Uterus (tissue), 3 donors: ENCODE measurements at regions not wholly inside any gene's neighbourhood (a gene's known extent, or its start where the extent isn't known, plus 50 kb on each side); places are given as distances from the start of the nearest gene placed in this dataset.

ENCODE experiments used
- DNase-seq, 2 donors: peaks; one replicate each; pipeline ENCODE4 v3.0.0-alpha.2; 2019 to 2020
- H3K27ac ChIP-seq, 2 donors: fragments of 200-600 bp; sonication (generic); 1 replicate in 1 of 2; 2 replicates in 1 of 2; pipeline ENCODE4 v1.5.1; 2016 to 2018
- H3K27me3 ChIP-seq, 2 donors: fragments of 200-600 bp; sonication (generic); one replicate each; pipeline ENCODE4 v1.5.1; 2018 to 2019; ENCODE audit warnings: control low read depth in 1 of 2
- H3K36me3 ChIP-seq, 2 donors: fragments of 200-600 bp; sonication (generic); one replicate each; pipeline ENCODE4 v1.5.1; 2019; ENCODE audit warnings: control low read depth in 1 of 2
- H3K4me1 ChIP-seq, 2 donors: fragments of 200-600 bp; sonication (generic); one replicate each; pipeline ENCODE4 v1.5.1; 2018 to 2019; ENCODE audit warnings: control low read depth in 1 of 2
- H3K4me3 ChIP-seq, 2 donors: fragments of 200-600 bp; sonication (generic); 1 replicate in 1 of 2; 2 replicates in 1 of 2; pipeline ENCODE4 v1.5.1; 2018 to 2019; ENCODE audit warnings: mild to moderate bottlenecking in 1 of 2
- H3K9me3 ChIP-seq, 2 donors: fragments of 200-600 bp; sonication (generic); one replicate each; pipeline ENCODE4 v1.5.1; 2019; ENCODE audit warnings: control low read depth in 1 of 2
- POLR2A ChIP-seq, 2 donors: fragments of 450-650 bp; IDR thresholded peaks; one replicate each; pipeline ENCODE4 v1.6.1; 2016; ENCODE audit warnings: antibody characterized with exemption in 2 of 2, mild to moderate bottlenecking in 1 of 2, moderate library complexity in 1 of 2
- intact Hi-C: fragments of 100-400 bp; cut with DNase I; formaldehyde crosslinking; loops from one replicate; pipeline ENCODE4 v1.15.1; 2023; ENCODE audit warnings: low total_unique reads
- TF ChIP-seq, protein P1 (sequence below), 4 experiments: fragments of 200-600 bp in 2 of 4; fragments of 450-650 bp in 2 of 4; sonication (generic) in 2 of 4; IDR thresholded peaks; one replicate each; pipeline ENCODE4 v1.5.1; 2016 to 2019; ENCODE audit warnings: antibody characterized with exemption in 4 of 4, mild to moderate bottlenecking in 2 of 4, moderate library complexity in 1 of 4
- donor health status: DM: yes; HTN: yes; CAD: no.

DNA sequence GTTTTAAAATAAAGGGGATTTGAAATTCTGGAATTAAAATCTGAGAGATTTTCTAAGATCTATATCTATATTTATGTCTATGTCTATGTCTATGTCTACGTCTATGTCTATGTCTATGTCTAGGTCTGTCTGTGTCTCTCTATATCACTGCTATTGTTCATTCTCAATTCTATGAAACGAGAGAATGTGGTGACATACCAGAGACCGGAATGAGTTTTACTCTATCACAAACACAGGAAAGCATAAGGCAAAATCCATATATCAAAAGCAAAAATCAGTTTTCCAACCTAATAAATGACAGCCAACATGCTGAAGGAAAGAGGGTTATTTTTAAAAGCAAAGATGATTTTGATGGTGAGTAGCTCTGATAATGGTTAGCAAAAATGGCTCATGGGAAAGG, 173.1 kb downstream of the ETNK1 start:
- no peak for DNase-seq
- TF ChIP-seq, protein P1, sequence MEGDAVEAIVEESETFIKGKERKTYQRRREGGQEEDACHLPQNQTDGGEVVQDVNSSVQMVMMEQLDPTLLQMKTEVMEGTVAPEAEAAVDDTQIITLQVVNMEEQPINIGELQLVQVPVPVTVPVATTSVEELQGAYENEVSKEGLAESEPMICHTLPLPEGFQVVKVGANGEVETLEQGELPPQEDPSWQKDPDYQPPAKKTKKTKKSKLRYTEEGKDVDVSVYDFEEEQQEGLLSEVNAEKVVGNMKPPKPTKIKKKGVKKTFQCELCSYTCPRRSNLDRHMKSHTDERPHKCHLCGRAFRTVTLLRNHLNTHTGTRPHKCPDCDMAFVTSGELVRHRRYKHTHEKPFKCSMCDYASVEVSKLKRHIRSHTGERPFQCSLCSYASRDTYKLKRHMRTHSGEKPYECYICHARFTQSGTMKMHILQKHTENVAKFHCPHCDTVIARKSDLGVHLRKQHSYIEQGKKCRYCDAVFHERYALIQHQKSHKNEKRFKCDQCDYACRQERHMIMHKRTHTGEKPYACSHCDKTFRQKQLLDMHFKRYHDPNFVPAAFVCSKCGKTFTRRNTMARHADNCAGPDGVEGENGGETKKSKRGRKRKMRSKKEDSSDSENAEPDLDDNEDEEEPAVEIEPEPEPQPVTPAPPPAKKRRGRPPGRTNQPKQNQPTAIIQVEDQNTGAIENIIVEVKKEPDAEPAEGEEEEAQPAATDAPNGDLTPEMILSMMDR (IDR thresholded peaks at IDR 0.05), result no peak
- TF ChIP-seq POLR2A (IDR thresholded peaks at IDR 0.05), result no peak
- H3K27ac ChIP-seq, result no peak overlapping the region
- H3K4me1 ChIP-seq, result no peaks in the 10 kb centered on the region
- intact Hi-C loops, result no loop called here
- no peak overlapping the region for H3K4me3 ChIP-seq
- H3K9me3 ChIP-seq, result no peaks in the 10 kb centered on the region
- H3K36me3 ChIP-seq, result no peaks in the 10 kb centered on the region
- no peaks in the 10 kb centered on the region for H3K27me3 ChIP-seq

DNA sequence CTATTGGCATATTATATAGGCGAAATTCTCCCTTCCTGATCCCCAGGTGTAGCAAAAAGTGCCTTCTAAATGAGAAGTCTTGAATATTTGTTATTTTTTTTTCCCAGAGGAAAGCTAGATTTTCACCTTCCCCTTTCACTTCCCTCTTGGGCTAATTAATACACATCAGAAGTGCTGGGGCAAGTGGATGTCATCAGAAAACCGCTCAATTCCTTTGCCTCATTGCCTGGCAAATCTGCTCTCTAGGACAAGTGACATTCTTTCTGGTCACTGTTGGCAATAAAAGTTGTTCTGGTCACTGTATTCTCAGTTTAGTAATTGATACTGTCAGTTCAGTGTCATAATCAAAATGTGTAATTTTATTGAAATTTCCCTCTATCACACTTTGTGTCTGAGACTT, 174.5 kb downstream of the ETNK1 start:
- Histone ChIP-seq H3K27me3 (no peaks in the 10 kb centered on the region), H3K9me3 (no peaks in the 10 kb centered on the region), H3K36me3 (no peaks in the 10 kb centered on the region), H3K4me1 (no peaks in the 10 kb centered on the region), H3K4me3 (no peak overlapping the region), H3K27ac (no peak overlapping the region)
- DNase-seq, result no peak
- intact Hi-C loops, result no loop called here
- TF ChIP-seq, protein P1 (IDR thresholded peaks at IDR 0.05), result no peak
- no peak for TF ChIP-seq POLR2A (IDR thresholded peaks at IDR 0.05)

DNA sequence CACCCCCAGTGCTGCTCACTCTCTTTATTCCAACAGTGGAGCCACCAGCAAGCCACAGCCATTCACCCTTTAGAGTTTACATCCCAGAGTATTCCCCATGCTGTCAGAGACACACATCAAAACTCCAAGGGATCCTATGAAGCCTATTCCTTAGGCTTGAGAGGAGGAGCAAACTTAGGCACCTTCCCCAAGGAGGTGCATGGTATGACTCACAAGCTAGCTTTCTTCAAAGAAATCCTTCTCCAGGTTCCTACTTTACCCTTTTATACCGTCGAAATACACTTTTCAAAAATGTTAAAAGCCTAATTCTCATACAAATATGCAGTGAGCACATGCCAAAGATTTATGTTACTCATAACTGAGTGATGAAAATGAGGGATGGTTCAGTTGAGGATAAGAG, 175.4 kb downstream of the ETNK1 start:
- Histone ChIP-seq H3K4me1 (no peaks in the 10 kb centered on the region), H3K36me3 (no peaks in the 10 kb centered on the region), H3K4me3 (no peak overlapping the region), H3K27me3 (no peaks in the 10 kb centered on the region), H3K9me3 (no peaks in the 10 kb centered on the region), H3K27ac (no peak overlapping the region)
- intact Hi-C loops, result no loop called here
- TF ChIP-seq, protein P1 (IDR thresholded peaks at IDR 0.05), result no peak
- no peak for TF ChIP-seq POLR2A (IDR thresholded peaks at IDR 0.05)
- no peak for DNase-seq

DNA sequence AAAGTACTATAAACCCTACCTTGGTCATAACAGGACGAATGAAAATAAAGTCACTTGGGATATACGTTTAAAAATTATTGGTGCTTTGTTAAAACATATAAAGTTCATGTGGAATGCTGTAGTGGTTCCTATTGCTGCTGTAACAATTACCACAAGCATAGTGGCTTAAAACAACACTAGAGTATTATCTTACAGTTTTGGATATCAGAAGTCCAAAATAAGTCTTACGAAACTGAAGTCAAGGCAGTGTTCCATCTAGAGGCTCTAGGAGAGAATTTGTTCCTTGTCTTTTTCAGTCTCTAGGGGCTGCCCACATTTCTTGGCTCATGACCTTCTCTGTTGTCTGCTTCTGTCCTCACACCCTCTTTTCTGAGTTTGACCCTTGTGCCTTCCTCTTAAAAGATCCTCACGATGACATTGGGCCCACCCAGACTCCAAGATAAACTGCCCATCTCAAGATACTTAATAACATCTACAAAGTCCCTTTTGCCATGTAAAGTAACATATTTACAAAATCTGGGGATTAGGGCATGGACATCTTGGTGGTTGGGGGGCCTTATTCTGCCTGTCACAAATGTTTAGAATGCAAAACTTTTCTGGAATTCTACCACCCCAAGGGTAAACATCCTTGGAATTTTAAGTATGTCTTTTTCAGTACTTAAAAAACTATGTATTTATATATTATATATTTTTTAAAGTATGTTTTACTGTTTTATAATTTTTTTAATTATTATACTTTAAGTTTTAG, 178.1 kb downstream of the ETNK1 start:
- intact Hi-C loops, result no loop called here
- Histone ChIP-seq H3K27ac (no peak overlapping the region), H3K36me3 (no peaks in the 10 kb centered on the region), H3K4me3 (no peak overlapping the region), H3K9me3 (no peaks in the 10 kb centered on the region), H3K4me1 (no peaks in the 10 kb centered on the region), H3K27me3 (no peaks in the 10 kb centered on the region)
- DNase-seq, result no peak
- TF ChIP-seq, protein P1 (IDR thresholded peaks at IDR 0.05), result no peak
- no peak for TF ChIP-seq POLR2A (IDR thresholded peaks at IDR 0.05)

DNA sequence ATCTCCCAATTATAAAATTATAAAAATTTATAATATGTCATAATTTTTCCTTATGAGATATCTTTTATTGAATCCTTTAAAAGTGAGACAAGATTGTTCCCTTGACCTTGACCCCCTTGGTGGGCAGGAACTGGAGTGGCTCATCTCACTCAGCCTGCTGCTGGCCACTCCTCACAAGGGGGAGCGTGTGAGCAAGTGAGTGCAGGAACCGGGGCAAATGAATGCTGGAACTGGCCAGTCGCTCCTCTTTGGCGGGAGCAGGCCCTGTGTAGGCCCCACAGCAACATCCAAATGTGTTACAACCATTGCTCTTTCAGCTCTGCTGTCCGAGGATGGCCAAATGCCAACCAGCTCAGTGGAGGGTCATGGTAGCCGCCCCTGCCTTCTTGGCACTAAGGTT, 178.8 kb downstream of the ETNK1 start:
- Histone ChIP-seq H3K27ac (no peak overlapping the region), H3K4me1 (no peaks in the 10 kb centered on the region), H3K36me3 (no peaks in the 10 kb centered on the region), H3K27me3 (no peaks in the 10 kb centered on the region), H3K4me3 (no peak overlapping the region), H3K9me3 (no peaks in the 10 kb centered on the region)
- intact Hi-C loops, result no loop called here
- DNase-seq, result no peak
- TF ChIP-seq, protein P1 (IDR thresholded peaks at IDR 0.05), result no peak
